ENCODE measurements at regions not wholly inside any gene's neighbourhood (a gene's known extent, or its start where the extent isn't known, plus 50 kb on each side); places are given as distances from the start of the nearest gene placed in this dataset.

DNA sequence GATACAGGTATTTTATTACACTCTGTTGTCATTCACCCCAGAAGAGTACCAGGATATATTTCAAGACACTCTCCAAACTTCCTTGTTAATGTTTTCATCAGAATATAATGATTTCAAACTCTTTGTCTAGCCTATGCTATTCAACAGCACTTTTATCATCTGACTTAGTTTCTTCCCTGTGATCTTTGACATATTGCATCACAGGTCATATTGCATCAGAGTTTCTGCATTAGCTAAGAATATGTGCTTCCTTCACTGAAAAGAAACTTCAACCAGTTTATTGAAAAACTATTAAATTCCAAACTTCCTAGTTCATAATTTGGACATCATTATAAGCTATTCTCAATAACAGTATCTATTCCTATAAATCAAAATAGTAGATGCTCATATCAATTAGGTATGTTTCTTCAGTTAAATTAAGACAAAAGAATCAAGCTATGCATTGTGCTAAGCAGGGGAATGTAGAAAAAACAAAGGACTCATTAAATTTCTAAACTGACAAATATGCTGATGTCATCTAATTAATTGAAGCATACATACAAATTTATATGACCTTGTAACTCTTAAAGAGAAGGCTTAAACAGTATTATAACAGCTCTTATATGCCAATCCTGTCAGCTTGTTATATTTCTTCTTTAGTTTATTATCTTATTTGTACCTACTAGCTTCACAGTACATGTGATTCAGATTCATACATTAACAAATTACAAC, 361.8 kb upstream of the LUZP2 start:
- Histone ChIP-seq H3K27me3 (no peaks in the 10 kb centered on the region), H3K9me3 (no peaks in the 10 kb centered on the region), H3K36me3 (no peaks in the 10 kb centered on the region), H3K4me3 (no peak overlapping the region), H3K27ac (no peak overlapping the region), H3K4me1 (no peaks in the 10 kb centered on the region)
- in situ Hi-C loops (cut with MboI; ENCODE audit: low sequenced_read_pairs in 4 of 4): no loop called here
- DNase-seq (no peak), ATAC-seq (no peak)
- intact Hi-C loops (cut with DNase I; ENCODE audit: low total_unique reads): no loop called here
- TF ChIP-seq, protein P1, sequence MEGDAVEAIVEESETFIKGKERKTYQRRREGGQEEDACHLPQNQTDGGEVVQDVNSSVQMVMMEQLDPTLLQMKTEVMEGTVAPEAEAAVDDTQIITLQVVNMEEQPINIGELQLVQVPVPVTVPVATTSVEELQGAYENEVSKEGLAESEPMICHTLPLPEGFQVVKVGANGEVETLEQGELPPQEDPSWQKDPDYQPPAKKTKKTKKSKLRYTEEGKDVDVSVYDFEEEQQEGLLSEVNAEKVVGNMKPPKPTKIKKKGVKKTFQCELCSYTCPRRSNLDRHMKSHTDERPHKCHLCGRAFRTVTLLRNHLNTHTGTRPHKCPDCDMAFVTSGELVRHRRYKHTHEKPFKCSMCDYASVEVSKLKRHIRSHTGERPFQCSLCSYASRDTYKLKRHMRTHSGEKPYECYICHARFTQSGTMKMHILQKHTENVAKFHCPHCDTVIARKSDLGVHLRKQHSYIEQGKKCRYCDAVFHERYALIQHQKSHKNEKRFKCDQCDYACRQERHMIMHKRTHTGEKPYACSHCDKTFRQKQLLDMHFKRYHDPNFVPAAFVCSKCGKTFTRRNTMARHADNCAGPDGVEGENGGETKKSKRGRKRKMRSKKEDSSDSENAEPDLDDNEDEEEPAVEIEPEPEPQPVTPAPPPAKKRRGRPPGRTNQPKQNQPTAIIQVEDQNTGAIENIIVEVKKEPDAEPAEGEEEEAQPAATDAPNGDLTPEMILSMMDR (IDR thresholded peaks at IDR 0.05 in 4 of 5, conservative IDR thresholded peaks at IDR 0.05 in 1 of 5): no peak
- TF ChIP-seq POLR2A (IDR thresholded peaks at IDR 0.05): no peak

DNA sequence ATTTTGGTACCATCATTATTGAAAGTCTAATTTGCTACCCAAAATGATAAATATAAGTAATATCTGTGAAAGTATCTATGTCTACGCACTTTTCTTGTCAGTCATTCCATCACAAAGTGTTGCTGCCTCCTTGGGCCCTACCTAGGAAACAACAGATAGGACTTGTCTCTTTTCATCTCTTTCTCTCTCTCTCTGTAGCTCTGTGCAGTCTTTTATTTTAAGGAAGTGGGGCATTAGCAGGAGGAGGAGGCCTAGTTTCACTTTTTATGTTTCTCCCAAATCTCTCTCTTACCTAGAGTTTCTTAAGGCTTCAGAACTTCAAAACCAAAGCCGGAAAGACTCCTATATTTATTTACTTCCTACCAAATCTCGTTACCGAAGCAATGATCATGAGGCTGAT, 354.8 kb upstream of the LUZP2 start:
- Histone ChIP-seq H3K4me3 (no peak overlapping the region), H3K27me3 (no peaks in the 10 kb centered on the region), H3K27ac (no peak overlapping the region), H3K4me1 (no peaks in the 10 kb centered on the region), H3K9me3 (no peaks in the 10 kb centered on the region), H3K36me3 (no peaks in the 10 kb centered on the region)
- DNase-seq: no peak
- no peak for TF ChIP-seq POLR2A (IDR thresholded peaks at IDR 0.05)
- TF ChIP-seq, protein P1 (IDR thresholded peaks at IDR 0.05 in 4 of 5, conservative IDR thresholded peaks at IDR 0.05 in 1 of 5): no peak
- intact Hi-C loops (cut with DNase I; ENCODE audit: low total_unique reads): no loop called here
- in situ Hi-C loops (cut with MboI; ENCODE audit: low sequenced_read_pairs in 4 of 4): no loop called here
- no peak for ATAC-seq

DNA sequence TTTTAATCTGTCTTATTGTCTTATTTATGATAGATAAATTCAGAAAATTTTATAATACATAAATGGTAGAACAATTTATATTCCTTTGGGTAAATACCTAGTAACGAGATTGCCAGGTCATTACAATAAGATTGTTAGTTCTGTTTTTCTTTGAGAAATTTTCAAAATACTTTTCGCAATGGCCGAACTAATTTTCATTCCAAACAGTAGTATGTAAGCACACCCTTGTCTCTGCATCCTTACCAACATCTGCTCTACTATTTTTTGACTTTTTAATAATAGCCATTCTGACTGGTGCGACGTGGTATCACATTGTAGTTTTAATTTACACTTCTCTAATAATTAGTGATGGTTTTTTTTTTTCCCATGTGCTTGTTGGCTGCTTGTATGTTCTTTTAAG, 351.4 kb upstream of the LUZP2 start:
- no peak for DNase-seq
- Histone ChIP-seq H3K4me1 (no peaks in the 10 kb centered on the region), H3K9me3 (no peaks in the 10 kb centered on the region), H3K4me3 (no peak overlapping the region), H3K27me3 (no peaks in the 10 kb centered on the region), H3K27ac (no peak overlapping the region), H3K36me3 (no peaks in the 10 kb centered on the region)
- intact Hi-C loops (cut with DNase I; ENCODE audit: low total_unique reads) (no loop called here), in situ Hi-C loops (cut with MboI; ENCODE audit: low sequenced_read_pairs in 4 of 4) (no loop called here)
- TF ChIP-seq, protein P1 (IDR thresholded peaks at IDR 0.05 in 4 of 5, conservative IDR thresholded peaks at IDR 0.05 in 1 of 5): no peak
- no peak for TF ChIP-seq POLR2A (IDR thresholded peaks at IDR 0.05)
- ATAC-seq: no peak

DNA sequence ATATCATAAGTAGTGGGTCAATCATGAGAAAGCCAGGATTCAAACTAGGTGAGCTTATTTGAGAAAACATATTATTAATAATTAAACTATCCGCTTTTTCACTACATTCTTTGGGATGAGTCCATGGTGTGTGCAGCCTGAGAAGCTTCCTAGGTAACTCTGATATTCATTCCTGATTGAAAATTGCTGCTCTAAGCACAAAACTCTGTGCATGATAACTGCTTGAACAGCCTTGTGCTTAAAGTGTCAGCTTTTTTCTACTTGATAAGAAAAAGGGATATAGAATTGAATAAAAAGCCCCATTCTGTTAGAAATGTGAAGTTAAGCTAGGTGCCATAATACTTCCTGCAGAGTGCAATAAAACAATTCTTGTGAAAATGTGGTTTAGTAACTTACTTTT, 343.5 kb upstream of the LUZP2 start:
- no peak for TF ChIP-seq POLR2A (IDR thresholded peaks at IDR 0.05)
- TF ChIP-seq, protein P1 (IDR thresholded peaks at IDR 0.05 in 4 of 5, conservative IDR thresholded peaks at IDR 0.05 in 1 of 5): no peak
- in situ Hi-C loops (cut with MboI; ENCODE audit: low sequenced_read_pairs in 4 of 4): no loop called here
- no peaks in the 10 kb centered on the region for H3K9me3 ChIP-seq
- DNase-seq: no peak
- no peaks in the 10 kb centered on the region for H3K27me3 ChIP-seq
- ATAC-seq: no peak
- H3K4me1 ChIP-seq: no peaks in the 10 kb centered on the region
- H3K27ac ChIP-seq: no peak overlapping the region
- intact Hi-C loops (cut with DNase I; ENCODE audit: low total_unique reads): no loop called here
- no peaks in the 10 kb centered on the region for H3K36me3 ChIP-seq
- H3K4me3 ChIP-seq: no peak overlapping the region

DNA sequence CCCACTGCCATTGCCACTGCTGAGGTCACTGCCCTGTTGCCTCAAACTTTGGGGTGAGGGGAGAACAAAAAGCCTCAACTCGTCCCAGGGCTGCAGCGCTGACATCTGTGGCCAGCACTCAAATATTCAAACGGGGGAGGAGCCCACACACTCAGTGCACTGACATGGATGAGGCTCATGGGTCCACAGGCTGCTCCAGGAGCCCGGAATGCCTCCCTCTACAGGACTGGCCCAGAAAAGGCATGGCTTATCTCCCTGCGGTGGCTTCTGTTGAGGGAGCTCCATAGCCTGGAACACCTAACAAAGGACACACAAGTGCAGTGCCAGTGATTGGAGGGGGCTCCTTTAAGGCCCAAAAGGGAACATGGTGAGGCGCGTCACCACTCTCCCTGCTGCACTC, 341.1 kb upstream of the LUZP2 start:
- in situ Hi-C loops (cut with MboI; ENCODE audit: low sequenced_read_pairs in 4 of 4) (no loop called here), intact Hi-C loops (cut with DNase I; ENCODE audit: low total_unique reads) (no loop called here)
- Histone ChIP-seq H3K36me3 (no peaks in the 10 kb centered on the region), H3K4me3 (no peak overlapping the region), H3K9me3 (no peaks in the 10 kb centered on the region), H3K27ac (no peak overlapping the region), H3K27me3 (no peaks in the 10 kb centered on the region), H3K4me1 (no peaks in the 10 kb centered on the region)
- ATAC-seq (no peak), DNase-seq (no peak)
- TF ChIP-seq, protein P1 (IDR thresholded peaks at IDR 0.05 in 4 of 5, conservative IDR thresholded peaks at IDR 0.05 in 1 of 5): no peak
- TF ChIP-seq POLR2A (IDR thresholded peaks at IDR 0.05): no peak
